ENCODE measurements at regions not wholly inside any gene's neighbourhood (a gene's known extent, or its start where the extent isn't known, plus 50 kb on each side); places are given as distances from the start of the nearest gene placed in this dataset.

DNA sequence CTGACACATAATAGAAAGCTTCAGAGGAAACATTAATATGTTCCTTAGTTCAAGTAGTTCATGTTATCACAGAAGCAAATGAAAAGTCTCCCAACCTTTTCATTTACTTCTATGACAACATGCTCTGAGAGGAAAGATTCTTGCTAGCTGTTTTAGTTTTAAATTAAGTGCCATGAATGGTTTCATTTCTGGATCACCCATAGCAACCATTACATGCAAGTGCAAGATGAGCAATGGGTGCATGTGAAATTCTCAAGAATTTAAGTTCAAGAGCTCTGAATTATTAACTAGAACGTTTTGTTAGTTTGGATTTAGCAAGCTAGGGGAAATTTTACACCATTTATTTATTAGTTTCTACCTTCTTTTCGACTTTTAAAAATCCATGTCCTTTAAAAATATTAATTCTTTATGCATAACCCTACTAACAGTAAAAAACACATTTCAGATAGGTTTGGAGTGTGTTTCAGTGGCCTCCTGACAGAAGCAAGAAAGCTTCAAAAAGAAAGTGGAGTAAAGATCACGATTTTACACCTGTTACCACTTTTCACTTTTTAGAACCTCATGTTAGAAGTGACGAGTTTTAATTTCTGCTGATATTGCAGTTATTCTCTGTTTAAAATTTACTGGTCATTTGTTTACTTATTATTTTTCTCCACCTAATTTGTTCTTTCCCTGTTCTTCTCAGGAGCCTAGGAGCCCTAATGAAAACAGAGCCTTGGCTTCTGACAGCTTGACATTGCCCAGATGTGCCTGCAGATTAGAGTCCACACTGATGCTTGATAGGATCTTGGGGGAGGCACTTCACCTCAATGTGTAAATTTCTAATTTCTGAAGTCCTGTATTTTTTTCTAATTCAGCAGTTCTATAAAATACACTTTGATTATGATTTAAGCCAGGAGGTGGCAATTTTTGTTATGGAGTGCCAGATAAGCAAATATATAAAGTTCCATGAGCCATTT lies 995.3 kb upstream of the PHF14 start:
- TF ChIP-seq CEBPB (IDR thresholded peaks at IDR 0.05; ENCODE audit: low read depth, low read length) (no peak), MXI1 (IDR thresholded peaks at IDR 0.05; ENCODE audit: borderline replicate concordance, low read depth, low read length) (no peak), POLR2A (IDR thresholded peaks at IDR 0.05; ENCODE audit: low read depth, low read length) (no peak)
- TF ChIP-seq, protein P1, sequence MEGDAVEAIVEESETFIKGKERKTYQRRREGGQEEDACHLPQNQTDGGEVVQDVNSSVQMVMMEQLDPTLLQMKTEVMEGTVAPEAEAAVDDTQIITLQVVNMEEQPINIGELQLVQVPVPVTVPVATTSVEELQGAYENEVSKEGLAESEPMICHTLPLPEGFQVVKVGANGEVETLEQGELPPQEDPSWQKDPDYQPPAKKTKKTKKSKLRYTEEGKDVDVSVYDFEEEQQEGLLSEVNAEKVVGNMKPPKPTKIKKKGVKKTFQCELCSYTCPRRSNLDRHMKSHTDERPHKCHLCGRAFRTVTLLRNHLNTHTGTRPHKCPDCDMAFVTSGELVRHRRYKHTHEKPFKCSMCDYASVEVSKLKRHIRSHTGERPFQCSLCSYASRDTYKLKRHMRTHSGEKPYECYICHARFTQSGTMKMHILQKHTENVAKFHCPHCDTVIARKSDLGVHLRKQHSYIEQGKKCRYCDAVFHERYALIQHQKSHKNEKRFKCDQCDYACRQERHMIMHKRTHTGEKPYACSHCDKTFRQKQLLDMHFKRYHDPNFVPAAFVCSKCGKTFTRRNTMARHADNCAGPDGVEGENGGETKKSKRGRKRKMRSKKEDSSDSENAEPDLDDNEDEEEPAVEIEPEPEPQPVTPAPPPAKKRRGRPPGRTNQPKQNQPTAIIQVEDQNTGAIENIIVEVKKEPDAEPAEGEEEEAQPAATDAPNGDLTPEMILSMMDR (conservative IDR thresholded peaks at IDR 0.05; ENCODE audit: low read depth, low read length), result no peak

Measured in IMR-90 (cell line).